ENCODE measurements at regions not wholly inside any gene's neighbourhood (a gene's known extent, or its start where the extent isn't known, plus 50 kb on each side); places are given as distances from the start of the nearest gene placed in this dataset.

DNA sequence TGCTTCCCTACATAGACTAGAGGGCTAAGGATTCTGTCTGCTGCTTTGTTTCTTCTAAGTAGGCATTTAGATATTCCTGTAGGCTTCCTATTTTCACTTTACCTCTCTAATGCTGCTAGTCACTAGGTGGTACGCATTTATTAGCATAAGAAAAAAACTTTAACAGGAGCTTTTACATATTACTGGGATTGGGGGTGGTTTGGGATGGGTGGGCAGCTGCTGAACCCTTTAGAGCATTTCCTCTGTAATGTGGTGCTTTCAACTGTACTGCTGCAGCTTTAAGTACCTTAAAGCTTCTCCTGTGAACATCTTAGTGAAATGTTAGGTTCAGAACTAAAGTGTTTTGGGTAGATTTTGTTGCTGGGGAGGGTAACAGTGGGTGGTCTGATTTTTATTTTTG is 92.6 kb downstream of the ZNF486 start:
- Mint-ChIP-seq H3K27ac (ENCODE audit: unreplicated experiment) (no peak overlapping the region), H3K36me3 (ENCODE audit: unreplicated experiment) (no peaks in the 10 kb centered on the region), H3K4me3 (ENCODE audit: unreplicated experiment) (no peak overlapping the region), H3K4me1 (ENCODE audit: low read depth, unreplicated experiment) (no peaks in the 10 kb centered on the region), H3K9me3 (ENCODE audit: unreplicated experiment) (no peaks in the 10 kb centered on the region), H3K27me3 (ENCODE audit: unreplicated experiment) (peaks cover 3% of the 10 kb centered on the region)
- TF ChIP-seq, protein P1, sequence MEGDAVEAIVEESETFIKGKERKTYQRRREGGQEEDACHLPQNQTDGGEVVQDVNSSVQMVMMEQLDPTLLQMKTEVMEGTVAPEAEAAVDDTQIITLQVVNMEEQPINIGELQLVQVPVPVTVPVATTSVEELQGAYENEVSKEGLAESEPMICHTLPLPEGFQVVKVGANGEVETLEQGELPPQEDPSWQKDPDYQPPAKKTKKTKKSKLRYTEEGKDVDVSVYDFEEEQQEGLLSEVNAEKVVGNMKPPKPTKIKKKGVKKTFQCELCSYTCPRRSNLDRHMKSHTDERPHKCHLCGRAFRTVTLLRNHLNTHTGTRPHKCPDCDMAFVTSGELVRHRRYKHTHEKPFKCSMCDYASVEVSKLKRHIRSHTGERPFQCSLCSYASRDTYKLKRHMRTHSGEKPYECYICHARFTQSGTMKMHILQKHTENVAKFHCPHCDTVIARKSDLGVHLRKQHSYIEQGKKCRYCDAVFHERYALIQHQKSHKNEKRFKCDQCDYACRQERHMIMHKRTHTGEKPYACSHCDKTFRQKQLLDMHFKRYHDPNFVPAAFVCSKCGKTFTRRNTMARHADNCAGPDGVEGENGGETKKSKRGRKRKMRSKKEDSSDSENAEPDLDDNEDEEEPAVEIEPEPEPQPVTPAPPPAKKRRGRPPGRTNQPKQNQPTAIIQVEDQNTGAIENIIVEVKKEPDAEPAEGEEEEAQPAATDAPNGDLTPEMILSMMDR (IDR thresholded peaks at IDR 0.05; ENCODE audit: partially characterized antibody, unreplicated experiment) = no peak
- DNase-seq = no peak

DNA sequence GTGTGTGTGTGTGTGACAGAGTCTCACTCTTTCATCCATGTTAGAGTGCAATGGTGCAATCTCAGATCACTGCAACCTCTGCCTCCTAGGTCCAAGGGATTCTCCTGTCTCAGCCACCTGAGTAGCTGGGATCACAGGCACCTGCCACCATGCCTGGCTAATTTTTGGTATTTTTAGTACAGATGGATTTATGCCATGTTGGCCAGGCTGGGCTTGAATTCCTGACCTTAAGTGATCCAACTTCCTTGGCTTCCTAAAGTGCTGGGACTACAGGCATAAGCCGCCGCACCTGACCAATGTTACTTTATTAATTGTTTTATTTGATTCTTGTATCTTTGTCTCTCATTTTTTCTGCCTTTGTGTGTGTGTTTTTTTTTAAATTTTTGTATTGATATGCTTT is 89.6 kb downstream of the ZNF486 start:
- H3K9me3 Mint-ChIP-seq (ENCODE audit: unreplicated experiment) = no peaks in the 10 kb centered on the region
- no peaks in the 10 kb centered on the region for H3K4me1 Mint-ChIP-seq (ENCODE audit: low read depth, unreplicated experiment)
- H3K27ac Mint-ChIP-seq (ENCODE audit: unreplicated experiment) = no peak overlapping the region
- DNase-seq = no peak
- H3K27me3 Mint-ChIP-seq (ENCODE audit: unreplicated experiment) = peaks cover 3% of the 10 kb centered on the region
- H3K4me3 Mint-ChIP-seq (ENCODE audit: unreplicated experiment) = no peak overlapping the region
- TF ChIP-seq, protein P1 (IDR thresholded peaks at IDR 0.05; ENCODE audit: partially characterized antibody, unreplicated experiment) = no peak
- no peaks in the 10 kb centered on the region for H3K36me3 Mint-ChIP-seq (ENCODE audit: unreplicated experiment)

DNA sequence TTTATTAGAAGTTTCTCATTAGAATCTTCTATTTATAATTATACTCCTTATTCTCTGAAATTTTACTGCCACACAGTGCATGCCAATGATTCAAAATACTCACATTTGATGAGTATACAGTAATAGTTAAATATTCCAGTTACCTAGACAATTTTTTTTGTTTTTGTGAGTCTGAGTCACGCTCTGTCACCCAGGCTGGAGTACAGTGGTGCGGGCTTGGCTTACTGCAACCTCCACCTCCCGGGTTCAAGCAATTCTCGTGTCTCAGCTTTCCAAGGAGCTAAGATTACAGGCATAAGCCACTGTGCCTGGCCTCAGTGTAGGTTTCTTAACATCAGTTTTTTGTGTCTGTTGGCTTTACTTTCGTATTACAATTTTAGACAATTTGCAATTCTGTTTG is 87.1 kb downstream of the ZNF486 start:
- no peak for DNase-seq
- no peaks in the 10 kb centered on the region for H3K9me3 Mint-ChIP-seq (ENCODE audit: unreplicated experiment)
- TF ChIP-seq, protein P1 (IDR thresholded peaks at IDR 0.05; ENCODE audit: partially characterized antibody, unreplicated experiment) = no peak
- H3K4me1 Mint-ChIP-seq (ENCODE audit: low read depth, unreplicated experiment) = no peaks in the 10 kb centered on the region
- H3K27me3 Mint-ChIP-seq (ENCODE audit: unreplicated experiment) = peaks cover 3% of the 10 kb centered on the region
- no peaks in the 10 kb centered on the region for H3K36me3 Mint-ChIP-seq (ENCODE audit: unreplicated experiment)
- no peak overlapping the region for H3K4me3 Mint-ChIP-seq (ENCODE audit: unreplicated experiment)
- no peak overlapping the region for H3K27ac Mint-ChIP-seq (ENCODE audit: unreplicated experiment)

DNA sequence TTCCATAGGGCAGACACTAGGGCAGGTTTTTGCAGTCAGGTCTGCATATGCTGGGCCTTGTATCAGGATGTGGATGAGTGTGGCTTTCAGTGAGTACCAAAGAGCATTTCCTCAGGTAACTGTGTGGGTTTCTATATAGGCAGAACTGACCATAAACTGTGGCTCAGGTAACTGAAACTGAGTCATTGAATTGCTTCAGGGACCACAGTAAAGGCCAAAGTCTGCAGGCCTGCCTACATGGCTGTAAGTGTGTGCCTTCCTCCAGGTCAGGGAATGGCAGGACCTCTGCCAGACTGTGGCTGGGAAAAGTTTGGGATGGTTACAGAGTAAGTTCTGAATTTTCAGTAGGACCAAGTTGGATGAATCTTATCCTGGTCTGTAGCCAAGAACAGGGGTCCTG is 85.6 kb downstream of the ZNF486 start:
- Mint-ChIP-seq H3K27ac (ENCODE audit: unreplicated experiment) (no peak overlapping the region), H3K4me3 (ENCODE audit: unreplicated experiment) (no peak overlapping the region)
- TF ChIP-seq, protein P1 (IDR thresholded peaks at IDR 0.05; ENCODE audit: partially characterized antibody, unreplicated experiment) = no peak

DNA sequence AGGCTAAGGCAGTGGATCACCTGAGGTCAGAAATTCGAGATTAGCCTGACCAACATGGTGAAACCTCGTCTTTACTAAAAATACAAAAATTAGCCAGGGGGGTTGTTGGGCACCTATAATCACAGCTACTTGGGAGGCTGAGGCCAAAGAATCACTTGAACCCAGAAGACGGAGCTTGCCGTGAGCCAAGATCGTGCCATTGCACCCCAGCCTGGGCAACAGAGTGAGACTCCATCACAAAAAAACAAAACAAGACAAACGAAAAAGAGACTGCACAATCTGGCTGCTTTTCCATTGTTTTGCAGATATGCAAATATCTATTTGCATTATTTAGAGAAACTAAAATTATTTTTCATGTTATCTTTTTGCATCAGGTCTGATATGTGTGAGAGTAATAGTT is 83.6 kb downstream of the ZNF486 start:
- H3K27me3 Mint-ChIP-seq (ENCODE audit: unreplicated experiment) = no peaks in the 10 kb centered on the region
- H3K36me3 Mint-ChIP-seq (ENCODE audit: unreplicated experiment) = no peaks in the 10 kb centered on the region
- no peak overlapping the region for H3K4me3 Mint-ChIP-seq (ENCODE audit: unreplicated experiment)
- no peak for DNase-seq
- H3K4me1 Mint-ChIP-seq (ENCODE audit: low read depth, unreplicated experiment) = peaks cover 2% of the 10 kb centered on the region
- H3K9me3 Mint-ChIP-seq (ENCODE audit: unreplicated experiment) = no peaks in the 10 kb centered on the region
- TF ChIP-seq, protein P1 (IDR thresholded peaks at IDR 0.05; ENCODE audit: partially characterized antibody, unreplicated experiment) = no peak
- no peak overlapping the region for H3K27ac Mint-ChIP-seq (ENCODE audit: unreplicated experiment)

More for the DNA sequence above, 85.6 kb downstream of the ZNF486 start:
- Mint-ChIP-seq H3K9me3 (ENCODE audit: unreplicated experiment) (no peaks in the 10 kb centered on the region), H3K4me1 (ENCODE audit: low read depth, unreplicated experiment) (peaks cover 2% of the 10 kb centered on the region), H3K36me3 (ENCODE audit: unreplicated experiment) (no peaks in the 10 kb centered on the region), H3K27me3 (ENCODE audit: unreplicated experiment) (no peaks in the 10 kb centered on the region)
- no peak for DNase-seq

All from glutamatergic neuron (in vitro differentiated cells).